ENCODE measurements at regions not wholly inside any gene's neighbourhood (a gene's known extent, or its start where the extent isn't known, plus 50 kb on each side); places are given as distances from the start of the nearest gene placed in this dataset.

DNA sequence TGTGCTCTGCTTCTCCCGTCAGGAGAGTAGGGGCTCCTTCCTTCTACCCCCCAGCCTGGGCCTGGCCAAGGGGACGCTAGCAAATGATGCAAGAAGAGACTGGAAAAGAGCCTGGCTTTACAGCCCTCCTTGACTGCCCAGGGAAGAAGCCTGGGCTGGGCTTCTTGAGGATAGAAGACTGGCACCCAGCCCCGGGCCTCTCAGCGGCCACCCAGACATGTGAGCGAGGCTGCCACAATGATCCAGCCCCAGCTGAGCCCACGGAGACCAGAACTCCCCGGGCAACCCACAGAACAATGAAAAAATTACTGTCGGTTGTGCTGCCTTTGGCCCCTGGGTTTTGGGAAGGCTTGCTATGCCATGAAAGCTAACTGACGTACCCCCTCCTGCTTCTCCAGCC is 100.6 kb upstream of the PRR20G start:
- H3K27ac ChIP-seq = no peak overlapping the region
- H3K4me3 ChIP-seq (ENCODE audit: low read depth, low read length) = no peak overlapping the region
- no peaks in the 10 kb centered on the region for H3K36me3 ChIP-seq (replicated peaks)
- in situ Hi-C loops (cut with HindIII; ENCODE audit: low pct_ligation_motif_present, low sequenced_read_pairs) = no loop called here
- TF ChIP-seq CTCF (IDR thresholded peaks at IDR 0.05; ENCODE audit: low read depth, low read length, missing control alignments) = no peak
- no peak for DNase-seq
- H3K27me3 ChIP-seq (replicated peaks) = no peaks in the 10 kb centered on the region

DNA sequence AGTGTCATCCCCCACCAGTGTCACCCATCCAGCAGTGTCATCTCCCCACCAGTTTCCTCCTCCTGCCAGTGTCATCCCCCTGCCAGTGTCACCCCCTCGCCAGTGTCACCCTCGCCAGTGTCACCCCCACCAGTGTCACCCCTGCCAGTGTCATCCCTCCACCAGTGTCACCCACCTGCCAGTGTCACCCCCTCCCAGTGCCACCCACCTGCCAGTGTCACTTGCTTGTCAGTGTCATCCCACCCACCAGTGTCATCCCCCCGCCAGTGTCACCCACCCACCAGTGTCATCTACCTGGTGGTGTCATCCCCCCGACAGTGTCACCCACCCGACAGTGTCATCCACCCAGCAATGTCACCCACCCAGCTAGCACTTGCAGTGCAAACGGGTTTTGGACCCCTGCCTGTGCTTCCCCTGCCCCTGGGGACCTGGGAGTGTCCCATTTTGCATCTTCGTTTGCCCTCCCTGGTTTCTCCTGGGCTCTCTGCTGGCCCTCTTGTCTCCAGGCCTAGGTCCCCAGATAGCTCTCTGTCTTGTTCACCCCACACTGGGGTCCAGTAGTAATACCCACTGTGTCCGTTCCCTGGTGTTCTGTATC is 99.8 kb upstream of the PRR20G start:
- Histone ChIP-seq H3K36me3 (replicated peaks) (no peaks in the 10 kb centered on the region), H3K4me3 (ENCODE audit: low read depth, low read length) (no peak overlapping the region), H3K27me3 (replicated peaks) (no peaks in the 10 kb centered on the region), H3K27ac (no peak overlapping the region)
- no peak for TF ChIP-seq CTCF (IDR thresholded peaks at IDR 0.05; ENCODE audit: low read depth, low read length, missing control alignments)
- in situ Hi-C loops (cut with HindIII; ENCODE audit: low pct_ligation_motif_present, low sequenced_read_pairs) = no loop called here
- DNase-seq = no peak

DNA sequence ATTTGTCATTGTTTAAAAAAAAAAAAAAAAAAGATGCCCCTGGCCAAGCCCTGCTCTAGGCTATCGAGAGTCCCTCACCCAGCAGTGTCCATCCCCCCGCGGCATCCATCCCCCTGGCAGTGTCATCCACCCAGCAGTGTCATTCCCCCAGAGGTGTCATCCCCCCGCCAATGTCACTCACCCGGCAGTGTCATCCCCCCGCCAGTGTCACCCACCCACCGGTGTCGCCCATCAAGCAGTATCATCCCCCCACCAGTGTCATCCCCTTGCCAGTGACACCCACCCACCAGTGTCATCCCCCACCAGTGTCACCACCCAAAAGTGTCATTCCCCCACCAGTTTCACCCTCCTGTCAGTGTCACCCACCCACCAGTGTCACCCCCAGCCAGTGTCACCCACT is 99.3 kb upstream of the PRR20G start:
- no peak overlapping the region for H3K27ac ChIP-seq
- DNase-seq = no peak
- no peak for TF ChIP-seq CTCF (IDR thresholded peaks at IDR 0.05; ENCODE audit: low read depth, low read length, missing control alignments)
- no peaks in the 10 kb centered on the region for H3K27me3 ChIP-seq (replicated peaks)
- no peaks in the 10 kb centered on the region for H3K36me3 ChIP-seq (replicated peaks)
- H3K4me3 ChIP-seq (ENCODE audit: low read depth, low read length) = no peak overlapping the region
- in situ Hi-C loops (cut with HindIII; ENCODE audit: low pct_ligation_motif_present, low sequenced_read_pairs) = no loop called here

DNA sequence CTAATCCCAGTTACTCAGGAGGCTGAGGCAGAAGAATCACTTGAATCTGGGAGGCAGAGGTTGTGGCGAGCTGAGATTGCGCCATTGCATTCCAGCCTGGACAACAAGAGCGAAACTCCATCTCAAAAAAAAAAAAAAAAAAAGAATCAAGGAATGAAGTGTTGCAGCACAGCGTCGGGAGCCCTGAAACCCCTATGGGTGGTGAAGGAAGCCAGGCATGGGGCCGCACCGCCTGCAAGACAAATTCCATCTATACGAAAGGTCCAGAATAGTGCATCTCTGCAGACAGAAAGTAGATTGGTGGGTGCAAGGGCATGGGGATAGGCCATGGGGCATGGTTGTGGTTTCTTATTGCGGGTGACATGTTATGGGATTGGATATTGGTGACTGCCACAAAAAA is 98.6 kb upstream of the PRR20G start:
- no peak for TF ChIP-seq CTCF (IDR thresholded peaks at IDR 0.05; ENCODE audit: low read depth, low read length, missing control alignments)
- Histone ChIP-seq H3K36me3 (replicated peaks) (no peaks in the 10 kb centered on the region), H3K4me3 (ENCODE audit: low read depth, low read length) (no peak overlapping the region), H3K27me3 (replicated peaks) (no peaks in the 10 kb centered on the region), H3K27ac (no peak overlapping the region)
- DNase-seq = no peak
- in situ Hi-C loops (cut with HindIII; ENCODE audit: low pct_ligation_motif_present, low sequenced_read_pairs) = no loop called here

GRCh38 chr3:127385540-127385870 is 97.7 kb upstream of the PRR20G start:
- in situ Hi-C loops (cut with HindIII; ENCODE audit: low pct_ligation_motif_present, low sequenced_read_pairs) = no loop called here
- H3K27me3 ChIP-seq (replicated peaks) = no peaks in the 10 kb centered on the region
- no peak overlapping the region for H3K4me3 ChIP-seq (ENCODE audit: low read depth, low read length)
- H3K36me3 ChIP-seq (replicated peaks) = no peaks in the 10 kb centered on the region
- DNase-seq = no peak
- no peak for TF ChIP-seq CTCF (IDR thresholded peaks at IDR 0.05; ENCODE audit: low read depth, low read length, missing control alignments)
- no peak overlapping the region for H3K27ac ChIP-seq
